ENCODE measurements at regions not wholly inside any gene's neighbourhood (a gene's known extent, or its start where the extent isn't known, plus 50 kb on each side); places are given as distances from the start of the nearest gene placed in this dataset.

DNA sequence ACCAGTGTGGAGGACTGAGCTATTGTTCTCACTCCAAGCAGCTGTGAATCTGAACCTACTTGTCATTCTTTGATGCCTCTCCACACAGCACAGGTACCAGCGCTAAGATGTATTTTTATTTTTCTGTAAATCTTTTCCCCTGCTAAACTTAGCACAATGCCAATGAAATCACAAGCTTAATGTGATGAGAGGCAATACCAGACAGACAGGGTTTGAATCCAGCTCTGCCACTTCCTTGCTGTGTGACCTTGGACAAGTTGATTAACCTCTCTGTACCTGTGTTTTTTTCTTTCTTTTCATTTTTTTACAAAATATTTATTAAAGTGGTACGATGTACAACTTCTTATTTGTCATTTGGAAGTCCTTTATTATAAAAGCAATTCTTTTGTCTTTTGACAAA, 757.6 kb downstream of the MED13L start:
- DNase-seq (ENCODE audit: insufficient read length, low spot score): no peak
- FAIRE-seq: no peak

GRCh38 chr12:115519359-115519758, 758.1 kb downstream of the MED13L start:
- no peak for DNase-seq (ENCODE audit: insufficient read length, low spot score)
- FAIRE-seq: no peak

DNA sequence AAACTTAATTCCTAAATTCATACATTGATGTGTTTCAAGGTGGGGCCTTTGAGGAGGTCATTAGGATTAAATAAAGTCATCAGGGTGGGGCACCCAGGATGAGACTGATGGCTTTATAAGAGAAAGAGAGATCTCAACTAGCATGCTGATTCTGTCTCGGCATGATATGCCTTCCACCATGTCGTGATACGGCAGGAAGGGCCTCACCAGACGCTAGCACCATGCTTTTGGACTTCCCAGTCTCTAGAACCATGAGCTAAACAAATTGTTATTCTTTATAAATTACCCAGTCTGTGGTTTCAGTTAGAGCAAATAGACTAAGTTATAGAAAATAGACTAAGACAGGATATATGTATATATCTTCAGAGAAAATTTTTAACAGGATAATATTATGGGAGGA, 759.6 kb downstream of the MED13L start:
- DNase-seq (ENCODE audit: insufficient read length, low spot score) (no peak), FAIRE-seq (no peak)

- no peak for DNase-seq (ENCODE audit: insufficient read length, low spot score)
- FAIRE-seq: no peak
These were observed 765.3 kb downstream of the MED13L start for GRCh38 chr12:115511986-115512711.

DNA sequence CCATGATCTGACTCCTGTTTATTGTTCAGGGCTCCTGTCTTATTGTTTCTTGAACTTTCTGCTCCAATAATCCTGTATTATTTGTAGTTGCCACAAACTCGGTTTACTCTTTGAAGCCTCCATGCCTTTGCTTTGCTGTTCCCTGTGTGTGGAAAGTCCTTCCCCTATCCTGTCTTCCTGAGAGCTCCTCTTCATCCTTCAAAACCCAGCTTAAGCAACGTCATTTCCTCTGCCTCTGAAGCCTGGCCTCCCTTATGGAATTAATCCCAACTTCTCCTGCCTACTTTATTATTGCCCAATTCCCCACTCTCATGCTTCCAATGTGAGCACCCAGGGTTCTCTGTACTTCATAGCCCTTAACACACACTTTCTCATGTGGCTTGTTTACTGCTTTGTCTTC, 766.2 kb downstream of the MED13L start:
- FAIRE-seq (no peak), DNase-seq (ENCODE audit: insufficient read length, low spot score) (no peak)

- FAIRE-seq (no peak), DNase-seq (ENCODE audit: insufficient read length, low spot score) (no peak)
These were observed 768.5 kb downstream of the MED13L start for GRCh38 chr12:115508990-115509389.

GRCh38 chr12:115507951-115508722, 769.4 kb downstream of the MED13L start:
- DNase-seq (ENCODE audit: insufficient read length, low spot score): no peak
- FAIRE-seq: no peak

- DNase-seq (ENCODE audit: insufficient read length, low spot score) (no peak), FAIRE-seq (no peak)
These were observed 770.0 kb downstream of the MED13L start for GRCh38 chr12:115507560-115507889.

GRCh38 chr12:115506822-115507559, 770.5 kb downstream of the MED13L start:
- DNase-seq (ENCODE audit: insufficient read length, low spot score) (no peak), FAIRE-seq (no peak)

GRCh38 chr12:115504306-115505290, 772.9 kb downstream of the MED13L start:
- DNase-seq (ENCODE audit: insufficient read length, low spot score): no peak
- no peak for FAIRE-seq

DNA sequence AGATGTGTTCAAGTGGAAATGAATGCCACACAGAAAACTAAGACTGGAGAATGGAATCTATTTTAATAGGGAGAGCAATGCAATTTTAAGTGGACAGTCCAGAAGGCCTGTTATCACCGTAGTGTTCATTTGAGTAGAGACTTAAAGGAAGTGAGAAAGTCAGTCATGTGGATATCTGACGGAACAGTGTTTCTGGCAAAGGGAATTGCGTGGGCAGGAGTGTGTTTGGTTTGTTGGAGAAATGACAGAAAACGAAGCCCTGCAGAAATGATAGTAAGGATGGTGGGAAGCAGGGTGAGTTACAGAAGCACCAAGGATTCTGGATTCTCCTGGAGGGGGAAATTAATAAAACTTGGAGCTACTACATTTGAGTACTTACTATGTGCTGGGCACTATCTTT, 776.6 kb downstream of the MED13L start:
- DNase-seq (ENCODE audit: insufficient read length, low spot score): no peak
- FAIRE-seq: no peak

DNA sequence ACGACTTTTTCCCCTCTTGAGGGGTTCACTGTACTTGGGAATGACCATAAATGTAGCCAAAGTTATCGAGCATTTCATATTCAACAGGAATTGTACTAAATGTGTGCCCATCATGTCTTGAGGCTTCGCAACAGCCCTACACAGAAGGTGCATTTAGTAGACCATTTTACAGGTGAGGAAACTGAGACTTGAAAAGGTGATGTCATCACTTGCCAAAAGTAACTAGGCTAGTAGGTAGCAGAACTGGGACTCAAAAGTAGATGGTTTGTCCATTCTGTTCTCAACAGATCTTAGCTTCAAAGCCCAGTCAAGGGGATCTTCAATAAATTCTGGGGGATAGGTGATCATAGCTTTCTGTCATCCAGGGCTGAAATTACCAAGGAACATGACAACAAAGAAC, 782.2 kb downstream of the MED13L start:
- no peak for FAIRE-seq
- DNase-seq (ENCODE audit: insufficient read length, low spot score): no peak

GRCh38 chr12:115492553-115492952, 784.9 kb downstream of the MED13L start:
- DNase-seq (ENCODE audit: insufficient read length, low spot score) (no peak), FAIRE-seq (no peak)

- FAIRE-seq (no peak), DNase-seq (ENCODE audit: insufficient read length, low spot score) (no peak)
These were observed 785.8 kb downstream of the MED13L start for GRCh38 chr12:115491511-115492250.

DNA sequence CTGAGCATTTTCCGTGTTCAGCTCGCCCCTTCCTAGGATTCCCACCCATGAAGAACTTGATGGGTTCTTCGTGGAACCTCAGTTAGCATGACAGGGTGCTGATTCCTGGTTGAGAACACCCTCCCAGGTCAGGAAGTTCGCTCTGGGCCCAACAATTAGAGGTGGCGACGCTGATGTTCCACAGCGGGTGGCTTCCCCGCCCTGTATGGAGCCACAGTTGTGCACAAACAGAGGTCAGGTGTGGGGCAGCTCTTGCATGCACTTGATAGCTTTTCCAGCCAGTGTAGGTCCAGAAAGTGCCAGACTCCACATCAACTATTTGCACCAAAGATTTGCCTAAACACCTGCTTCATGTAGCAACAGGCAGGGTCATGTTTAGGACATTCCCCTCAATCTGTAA, 788.2 kb downstream of the MED13L start:
- no peak for FAIRE-seq
- no peak for DNase-seq (ENCODE audit: insufficient read length, low spot score)

GRCh38 chr12:115485967-115486366, 791.5 kb downstream of the MED13L start:
- DNase-seq (ENCODE audit: insufficient read length, low spot score) (no peak), FAIRE-seq (no peak)

DNA sequence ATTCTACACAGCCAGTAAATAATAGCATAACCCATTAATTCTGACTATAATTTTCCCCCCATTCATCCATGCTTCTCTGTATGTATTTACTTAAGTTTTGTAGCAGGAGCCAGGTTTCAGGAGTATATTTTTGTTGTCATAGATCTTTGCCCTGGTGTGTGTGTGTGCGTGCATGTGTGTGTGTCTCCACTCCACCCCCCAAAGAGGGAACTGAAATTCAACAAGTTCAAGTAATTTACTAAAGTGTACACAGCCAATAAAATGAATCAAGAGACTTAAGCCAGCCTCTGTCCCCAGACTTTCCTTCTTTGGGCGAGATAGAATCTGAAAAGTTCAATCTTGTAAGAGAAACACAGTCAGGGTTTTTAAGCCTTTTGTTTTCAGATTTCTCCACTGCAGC, 792.0 kb downstream of the MED13L start:
- FAIRE-seq: no peak
- no peak for DNase-seq (ENCODE audit: insufficient read length, low spot score)

DNA sequence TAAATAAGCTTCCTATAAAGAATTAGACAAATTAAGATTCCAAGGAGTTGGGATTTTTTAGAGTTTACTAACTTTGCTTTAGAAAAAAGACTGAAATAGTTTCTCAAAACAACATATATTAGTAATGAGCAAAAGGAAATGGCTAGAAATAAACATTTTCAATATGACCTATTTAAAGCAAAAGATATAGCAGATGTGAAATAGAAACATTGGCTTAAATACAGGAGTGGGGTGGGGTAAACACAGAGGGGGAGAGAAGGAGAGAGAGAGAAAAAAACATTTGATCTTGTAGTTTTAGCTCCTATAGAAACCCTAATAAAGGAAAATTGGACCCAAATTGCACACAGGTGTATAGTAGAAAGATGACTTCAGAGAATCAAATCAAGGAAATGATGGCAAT, 794.5 kb downstream of the MED13L start:
- DNase-seq (ENCODE audit: insufficient read length, low spot score): no peak
- FAIRE-seq: no peak

DNA sequence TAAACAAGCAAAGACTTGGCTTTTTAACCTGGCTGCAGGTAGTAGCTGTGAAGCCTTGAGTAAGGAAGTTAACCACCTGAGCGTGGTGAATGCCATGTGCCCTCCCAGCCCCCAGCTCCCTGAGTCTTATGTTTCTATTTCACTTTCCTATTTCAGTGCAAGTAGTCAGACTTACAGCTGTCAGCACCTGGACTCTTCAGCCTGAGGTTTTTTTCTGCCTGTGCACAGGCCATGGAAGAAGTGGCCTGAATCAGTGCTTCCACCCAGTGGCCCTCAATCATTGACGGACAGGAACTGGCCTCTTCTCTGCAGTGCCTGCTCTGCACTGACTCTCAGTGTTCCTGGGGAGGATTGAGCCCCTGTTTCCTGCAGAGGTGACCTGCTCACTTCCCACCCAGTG, 796.4 kb downstream of the MED13L start:
- DNase-seq (ENCODE audit: insufficient read length, low spot score) (peak; percentile 6), FAIRE-seq (no peak)

- no peak for FAIRE-seq
- no peak for DNase-seq (ENCODE audit: insufficient read length, low spot score)
These were observed 794.5 kb upstream of the TBX3 start for GRCh38 chr12:115478505-115478904.
